GM12873 (cell line): ENCODE measurements at regions not wholly inside any gene's neighbourhood (a gene's known extent, or its start where the extent isn't known, plus 50 kb on each side); places are given as distances from the start of the nearest gene placed in this dataset.

ENCODE experiments used
- CTCF ChIP-seq: IDR thresholded peaks from 2 replicates; pipeline ENCODE4 v1.5.1; 2012; ENCODE audit warnings: low read depth, mild to moderate bottlenecking, moderate library complexity, low read length, control low read depth; ENCODE audit not compliant: insufficient read depth; ENCODE audit errors: missing control alignments

- no peak for TF ChIP-seq CTCF
Observed at GRCh38 chr1:182263706-182264105, 127.9 kb downstream of the GLUL start.

GRCh38 chr1:182262425-182262824 lies 129.2 kb downstream of the GLUL start:
- no peak for TF ChIP-seq CTCF

GRCh38 chr1:182261655-182262054 lies 129.9 kb downstream of the GLUL start:
- no peak for TF ChIP-seq CTCF

- TF ChIP-seq CTCF: no peak
Observed at GRCh38 chr1:182260516-182260915, 131.1 kb downstream of the GLUL start.

GRCh38 chr1:182259968-182260367 lies 131.6 kb downstream of the GLUL start:
- no peak for TF ChIP-seq CTCF

- no peak for TF ChIP-seq CTCF
Observed at GRCh38 chr1:182259229-182259872, 132.2 kb downstream of the GLUL start.

- TF ChIP-seq CTCF: no peak
Observed at GRCh38 chr1:182257369-182258063, 134.1 kb downstream of the GLUL start.
